SK-N-MC (cell line): ENCODE measurements at regions not wholly inside any gene's neighbourhood (a gene's known extent, or its start where the extent isn't known, plus 50 kb on each side); places are given as distances from the start of the nearest gene placed in this dataset.

Source experiments
- EZH2 ChIP-seq: fragments of 200-600 bp; sonication (generic); IDR thresholded peaks from one replicate; pipeline ENCODE4 v1.6.1; 2017; ENCODE audit warnings: antibody characterized with exemption
- FOXP2 ChIP-seq: optimal IDR thresholded peaks from 2 replicates; pipeline ENCODE3; 2011; ENCODE audit warnings: mild to moderate bottlenecking, moderate library complexity; ENCODE audit not compliant: insufficient read depth; ENCODE audit errors: extremely low read length, control extremely low read depth
- POLR2AphosphoS5 ChIP-seq: IDR thresholded peaks from 2 replicates; pipeline ENCODE4 v1.6.1; 2012; ENCODE audit warnings: mild to moderate bottlenecking, low read depth, low read length, borderline replicate concordance

GRCh38 chr5:89972901-89973300 is 436.7 kb downstream of the CETN3 start:
- no peak for TF ChIP-seq EZH2
- no peak for TF ChIP-seq POLR2AphosphoS5
- no peak for TF ChIP-seq FOXP2
